IPS-18a (cell line): ENCODE measurements at regions not wholly inside any gene's neighbourhood (a gene's known extent, or its start where the extent isn't known, plus 50 kb on each side); places are given as distances from the start of the nearest gene placed in this dataset.

Source experiments
- H3K27ac ChIP-seq: one replicate; pipeline ENCODE4 v1.5.1; 2013; ENCODE audit warnings: low read length
- H3K27me3 ChIP-seq: one replicate; pipeline ENCODE4 v1.6.1; 2013; ENCODE audit warnings: mild to moderate bottlenecking, low read length; ENCODE audit not compliant: control insufficient read depth, insufficient read depth
- H3K36me3 ChIP-seq: one replicate; pipeline ENCODE4 v1.6.1; 2013; ENCODE audit warnings: low read depth, low read length; ENCODE audit not compliant: control insufficient read depth
- H3K4me1 ChIP-seq: one replicate; pipeline ENCODE4 v1.6.1; 2013; ENCODE audit warnings: low read depth, low read length; ENCODE audit not compliant: control insufficient read depth
- H3K4me3 ChIP-seq: one replicate; pipeline ENCODE4 v1.5.1; 2013; ENCODE audit warnings: low read length
- H3K9ac ChIP-seq: one replicate; pipeline ENCODE4 v1.6.1; 2013; ENCODE audit warnings: mild to moderate bottlenecking, low read length, moderate library complexity
- H3K9me3 ChIP-seq: one replicate; pipeline ENCODE4 v1.6.1; 2013; ENCODE audit warnings: low read depth, low read length; ENCODE audit not compliant: control insufficient read depth

DNA sequence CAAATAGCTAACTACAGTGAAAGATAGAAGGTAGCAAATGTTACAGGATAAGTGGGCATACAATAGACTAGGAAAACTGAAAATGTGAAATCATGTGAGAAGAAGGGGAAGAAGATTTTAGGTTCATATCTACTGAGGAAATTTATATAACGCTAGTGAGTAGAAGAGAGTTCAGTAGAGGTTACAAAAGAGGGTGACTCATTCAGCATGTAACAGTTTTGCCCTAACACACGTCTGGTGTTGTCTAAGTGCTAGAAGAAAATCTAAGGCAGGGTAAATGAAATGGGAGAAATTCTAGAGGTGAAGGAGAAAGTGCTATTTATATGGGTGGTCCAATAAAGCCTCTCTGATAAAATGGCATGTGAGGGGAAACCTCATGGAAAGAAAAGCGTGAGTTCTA is 731.4 kb upstream of the POT1 start:
- H3K36me3 ChIP-seq, result no peaks in the 10 kb centered on the region
- H3K9ac ChIP-seq, result no peak overlapping the region
- H3K4me3 ChIP-seq, result no peak overlapping the region
- no peak overlapping the region for H3K27ac ChIP-seq
- H3K27me3 ChIP-seq, result no peaks in the 10 kb centered on the region
- peaks cover 24% of the 10 kb centered on the region for H3K4me1 ChIP-seq
- H3K9me3 ChIP-seq, result no peaks in the 10 kb centered on the region

DNA sequence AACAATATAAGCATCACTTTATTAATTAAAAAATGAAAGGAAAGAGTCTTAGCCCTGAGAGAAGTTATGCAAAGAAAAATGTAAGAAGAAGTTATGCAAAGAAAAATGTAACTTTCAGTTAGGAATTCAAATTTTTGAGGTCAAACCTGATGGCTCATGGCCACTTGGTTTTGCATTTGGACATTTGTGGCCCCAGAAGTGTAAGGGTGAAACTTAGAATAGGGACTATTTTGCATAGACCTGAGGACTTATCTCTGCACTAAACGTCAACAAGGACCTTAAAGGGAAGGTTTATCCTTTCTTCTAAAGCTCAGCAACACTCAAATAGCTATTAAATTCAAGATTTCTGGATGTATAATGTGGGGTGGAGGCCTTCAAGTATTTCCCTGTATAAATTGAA is 724.5 kb upstream of the POT1 start:
- Histone ChIP-seq H3K9me3 (no peaks in the 10 kb centered on the region), H3K9ac (no peak overlapping the region), H3K4me3 (no peak overlapping the region), H3K27me3 (no peaks in the 10 kb centered on the region), H3K36me3 (no peaks in the 10 kb centered on the region), H3K4me1 (no peaks in the 10 kb centered on the region), H3K27ac (no peak overlapping the region)

GRCh38 chr7:125651823-125652528 is 722.4 kb upstream of the POT1 start:
- Histone ChIP-seq H3K4me1 (no peaks in the 10 kb centered on the region), H3K27me3 (no peaks in the 10 kb centered on the region), H3K27ac (no peak overlapping the region), H3K9me3 (no peaks in the 10 kb centered on the region), H3K36me3 (no peaks in the 10 kb centered on the region), H3K4me3 (no peak overlapping the region), H3K9ac (no peak overlapping the region)

- Histone ChIP-seq H3K9me3 (no peaks in the 10 kb centered on the region), H3K4me3 (no peak overlapping the region), H3K27me3 (no peaks in the 10 kb centered on the region), H3K27ac (no peak overlapping the region), H3K9ac (no peak overlapping the region), H3K36me3 (no peaks in the 10 kb centered on the region), H3K4me1 (no peaks in the 10 kb centered on the region)
These were observed 718.9 kb upstream of the POT1 start for GRCh38 chr7:125648543-125648942.

GRCh38 chr7:125645770-125646169 is 716.1 kb upstream of the POT1 start:
- Histone ChIP-seq H3K9me3 (no peaks in the 10 kb centered on the region), H3K27ac (no peak overlapping the region), H3K4me3 (no peak overlapping the region), H3K9ac (no peak overlapping the region), H3K27me3 (no peaks in the 10 kb centered on the region), H3K36me3 (no peaks in the 10 kb centered on the region), H3K4me1 (no peaks in the 10 kb centered on the region)

- no peaks in the 10 kb centered on the region for H3K36me3 ChIP-seq
These were observed 714.5 kb upstream of the POT1 start for GRCh38 chr7:125644109-125644508.

DNA sequence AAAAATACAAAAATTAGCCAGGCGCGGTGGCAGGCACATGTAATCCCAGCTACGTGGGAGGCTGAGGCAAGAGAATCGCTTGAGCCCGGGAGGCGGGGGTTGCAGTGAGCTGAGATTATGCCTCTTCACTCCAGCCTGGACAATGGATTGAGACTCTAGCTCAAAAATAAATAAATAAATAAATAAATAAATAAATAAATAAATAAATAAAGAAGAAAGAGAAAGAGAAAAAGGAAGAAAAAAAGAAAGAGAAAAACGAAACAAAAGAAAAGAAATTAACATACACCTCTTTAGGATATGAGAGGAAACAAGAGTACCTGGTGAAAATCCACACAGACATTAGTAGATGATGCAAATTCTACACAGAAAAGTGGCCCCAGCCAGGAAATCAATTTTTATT is 713.7 kb upstream of the POT1 start:
- no peaks in the 10 kb centered on the region for H3K9me3 ChIP-seq
- no peak overlapping the region for H3K4me3 ChIP-seq
- no peaks in the 10 kb centered on the region for H3K27me3 ChIP-seq
- no peak overlapping the region for H3K27ac ChIP-seq
- no peak overlapping the region for H3K9ac ChIP-seq
- no peaks in the 10 kb centered on the region for H3K36me3 ChIP-seq
- H3K4me1 ChIP-seq, result no peaks in the 10 kb centered on the region

More at GRCh38 chr7:125644109-125644508, 714.5 kb upstream of the POT1 start:
- H3K4me3 ChIP-seq, result no peak overlapping the region
- no peaks in the 10 kb centered on the region for H3K9me3 ChIP-seq
- H3K27me3 ChIP-seq, result no peaks in the 10 kb centered on the region
- no peak overlapping the region for H3K27ac ChIP-seq
- H3K9ac ChIP-seq, result no peak overlapping the region
- no peaks in the 10 kb centered on the region for H3K4me1 ChIP-seq

DNA sequence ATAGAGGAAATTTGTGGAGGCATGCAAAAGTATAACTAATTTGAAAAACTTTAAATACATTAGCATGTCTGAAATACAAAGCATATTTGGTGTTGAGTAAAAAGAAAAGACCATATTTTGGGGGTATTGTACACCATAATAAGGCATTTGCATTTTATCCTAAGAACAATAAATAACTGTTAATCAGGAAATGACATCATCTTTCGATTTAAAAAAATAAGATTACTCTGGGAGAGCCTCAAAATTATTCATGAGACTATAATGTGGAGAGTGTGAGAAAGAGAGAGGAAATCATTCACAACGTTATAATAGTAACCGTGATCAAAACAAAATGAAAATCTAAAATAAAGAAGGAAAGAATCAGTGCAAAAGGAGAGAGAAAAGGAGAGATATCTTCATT is 712.3 kb upstream of the POT1 start:
- H3K27me3 ChIP-seq, result no peaks in the 10 kb centered on the region
- H3K36me3 ChIP-seq, result no peaks in the 10 kb centered on the region
- no peak overlapping the region for H3K27ac ChIP-seq
- H3K9me3 ChIP-seq, result no peaks in the 10 kb centered on the region
- no peak overlapping the region for H3K9ac ChIP-seq
- H3K4me3 ChIP-seq, result no peak overlapping the region
- H3K4me1 ChIP-seq, result no peaks in the 10 kb centered on the region

GRCh38 chr7:125636320-125636962 is 706.8 kb upstream of the POT1 start:
- Histone ChIP-seq H3K27me3 (no peaks in the 10 kb centered on the region), H3K4me1 (no peaks in the 10 kb centered on the region), H3K27ac (no peak overlapping the region), H3K36me3 (no peaks in the 10 kb centered on the region), H3K9me3 (no peaks in the 10 kb centered on the region), H3K4me3 (no peak overlapping the region), H3K9ac (no peak overlapping the region)

DNA sequence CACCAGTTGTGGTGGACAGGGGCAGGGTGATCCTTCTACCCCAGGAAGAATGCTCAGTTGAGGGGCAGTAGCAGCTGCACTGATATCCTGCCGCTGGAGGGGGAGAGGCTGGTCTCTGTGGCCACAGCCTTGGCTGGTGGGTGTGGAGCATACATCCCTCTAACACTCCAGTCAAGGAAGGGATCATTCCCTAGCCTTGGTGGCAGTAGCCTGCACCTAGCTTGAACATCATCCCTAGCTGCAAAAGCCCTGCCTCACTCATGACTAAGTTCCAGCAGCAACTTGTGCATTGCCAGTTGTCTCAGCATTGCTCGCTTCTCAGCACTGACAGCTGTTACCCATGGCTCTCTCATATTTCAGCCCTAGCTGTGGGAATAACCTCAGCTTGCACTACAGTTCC is 688.9 kb upstream of the POT1 start:
- H3K9me3 ChIP-seq, result no peaks in the 10 kb centered on the region
- H3K9ac ChIP-seq, result no peak overlapping the region
- no peak overlapping the region for H3K4me3 ChIP-seq
- H3K4me1 ChIP-seq, result no peaks in the 10 kb centered on the region
- H3K27me3 ChIP-seq, result no peaks in the 10 kb centered on the region
- no peaks in the 10 kb centered on the region for H3K36me3 ChIP-seq
- no peak overlapping the region for H3K27ac ChIP-seq

DNA sequence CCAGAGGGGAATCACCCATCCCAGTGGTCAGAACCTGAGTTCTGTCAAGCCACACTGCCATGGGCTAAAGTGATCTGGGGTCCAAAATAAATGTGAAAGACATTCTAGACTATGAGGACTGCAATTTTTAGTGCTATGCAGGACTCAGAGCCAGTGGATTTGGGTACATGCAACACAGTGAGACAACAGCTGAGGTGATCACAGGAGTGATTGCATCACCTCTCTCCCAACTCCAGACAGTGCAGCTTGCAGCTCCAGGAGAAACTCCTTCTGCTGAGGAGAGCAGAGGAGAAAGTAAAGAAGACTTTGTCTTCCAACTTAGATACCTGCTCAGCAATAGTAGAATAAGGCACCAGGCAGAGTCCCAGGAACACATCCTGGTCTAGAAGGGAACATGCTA is 682.0 kb upstream of the POT1 start:
- Histone ChIP-seq H3K9me3 (no peaks in the 10 kb centered on the region), H3K9ac (no peak overlapping the region), H3K27ac (no peak overlapping the region), H3K36me3 (no peaks in the 10 kb centered on the region), H3K4me3 (no peak overlapping the region), H3K27me3 (no peaks in the 10 kb centered on the region), H3K4me1 (no peaks in the 10 kb centered on the region)

GRCh38 chr7:125606671-125607070 is 677.0 kb upstream of the POT1 start:
- Histone ChIP-seq H3K9ac (no peak overlapping the region), H3K4me3 (no peak overlapping the region)

More at GRCh38 chr7:125606671-125607070, 677.0 kb upstream of the POT1 start:
- Histone ChIP-seq H3K4me1 (no peaks in the 10 kb centered on the region), H3K36me3 (no peaks in the 10 kb centered on the region), H3K27ac (no peak overlapping the region), H3K9me3 (no peaks in the 10 kb centered on the region), H3K27me3 (no peaks in the 10 kb centered on the region)
